Ishikawa (cell line): ENCODE measurements at regions not wholly inside any gene's neighbourhood (a gene's known extent, or its start where the extent isn't known, plus 50 kb on each side); places are given as distances from the start of the nearest gene placed in this dataset.
A peak's percentile ranks its signal among the peaks of the same experiment; 100 is the strongest.

Experiments used
- CEBPB ChIP-seq: IDR thresholded peaks from 2 replicates; pipeline ENCODE4 v1.6.1; 2012
- CREB1 ChIP-seq: IDR thresholded peaks from 2 replicates; pipeline ENCODE4 v1.6.1; 2012; ENCODE audit warnings: low read depth
- EGR1 ChIP-seq: IDR thresholded peaks from 2 replicates; pipeline ENCODE4 v1.6.1; 2012
- EP300 ChIP-seq: IDR thresholded peaks from 2 replicates; pipeline ENCODE4 v1.6.1; 2012; ENCODE audit warnings: borderline replicate concordance
- FOXM1 ChIP-seq: IDR thresholded peaks from 2 replicates; pipeline ENCODE4 v1.6.1; 2012; ENCODE audit warnings: low read depth, borderline replicate concordance
- MAX ChIP-seq: IDR thresholded peaks from 2 replicates; pipeline ENCODE4 v1.6.1; 2012
- NFIC ChIP-seq: IDR thresholded peaks from 2 replicates; pipeline ENCODE4 v1.6.1; 2012
- RAD21 ChIP-seq: IDR thresholded peaks from 2 replicates; pipeline ENCODE4 v1.6.1; 2012; ENCODE audit warnings: low read depth
- REST ChIP-seq: IDR thresholded peaks from 2 replicates; pipeline ENCODE4 v1.6.1; 2012; ENCODE audit warnings: low read depth, mild to moderate bottlenecking
- TAF1 ChIP-seq: IDR thresholded peaks from 2 replicates; pipeline ENCODE4 v1.6.1; 2012; ENCODE audit warnings: low read depth, mild to moderate bottlenecking
- TCF12 ChIP-seq: IDR thresholded peaks from 2 replicates; pipeline ENCODE4 v1.6.1; 2012; ENCODE audit warnings: low read depth
- TEAD4 ChIP-seq: IDR thresholded peaks from 2 replicates; pipeline ENCODE4 v1.6.1; 2012
- USF1 ChIP-seq: IDR thresholded peaks from 2 replicates; pipeline ENCODE4 v1.6.1; 2012
- YY1 ChIP-seq: IDR thresholded peaks from 2 replicates; pipeline ENCODE4 v1.6.1; 2012; ENCODE audit warnings: low read depth
- ZBTB7A ChIP-seq: IDR thresholded peaks from 2 replicates; pipeline ENCODE4 v1.6.1; 2012; ENCODE audit warnings: low read depth

- TF ChIP-seq FOXM1 (no peak), RAD21 (no peak), MAX (no peak), ZBTB7A (no peak; the same call in 1 of the 2 replicates), EP300 (no peak), CREB1 (no peak)
Measured at GRCh38 chr2:38147333-38148121, 71.6 kb upstream of the CYP1B1 start.

- peak; percentile 46; the same call in 1 of the 2 replicates for TF ChIP-seq EGR1
- TF ChIP-seq TEAD4, result no peak; the same call in 1 of the 2 replicates
- TF ChIP-seq RAD21, result no peak
- no peak for TF ChIP-seq TCF12
- TF ChIP-seq TAF1, result no peak
- no peak; the same call in 1 of the 2 replicates for TF ChIP-seq FOXM1
- TF ChIP-seq NFIC, result no peak
- 0 out of 2 replicates have a peak, but pooled peaks have one; percentile 27 for TF ChIP-seq USF1
- no peak for TF ChIP-seq REST
- TF ChIP-seq MAX, result peak; percentile 44
- 0 out of 2 replicates have a peak, but pooled peaks have one; percentile 8 for TF ChIP-seq CEBPB
- TF ChIP-seq YY1, result no peak
- TF ChIP-seq CREB1, result 0 out of 2 replicates have a peak, but pooled peaks have one; percentile 26
- peak; percentile 35; the same call in 1 of the 2 replicates for TF ChIP-seq EP300
- TF ChIP-seq ZBTB7A, result peak; percentile 34; the same call in 1 of the 2 replicates
Measured at GRCh38 chr2:38146907-38147307, 71.0 kb upstream of the CYP1B1 start.

GRCh38 chr2:38146275-38146906, 70.4 kb upstream of the CYP1B1 start:
- TF ChIP-seq MAX (0 out of 2 replicates have a peak, but pooled peaks have one; percentile 6), NFIC (no peak)

GRCh38 chr2:38145236-38145635, 69.3 kb upstream of the CYP1B1 start:
- no peak for TF ChIP-seq NFIC
- no peak for TF ChIP-seq YY1
- no peak for TF ChIP-seq CEBPB
- TF ChIP-seq TCF12, result no peak
- TF ChIP-seq CREB1, result no peak
- TF ChIP-seq TEAD4, result no peak
- TF ChIP-seq FOXM1, result no peak
- TF ChIP-seq ZBTB7A, result no peak
- TF ChIP-seq TAF1, result no peak
- no peak for TF ChIP-seq REST
- TF ChIP-seq MAX, result no peak
- no peak for TF ChIP-seq USF1
- TF ChIP-seq EP300, result no peak
- no peak for TF ChIP-seq EGR1

GRCh38 chr2:38142627-38143026, 66.7 kb upstream of the CYP1B1 start:
- TF ChIP-seq TEAD4, result no peak
- no peak for TF ChIP-seq EP300
- TF ChIP-seq TAF1, result no peak
- TF ChIP-seq CEBPB, result no peak
- TF ChIP-seq RAD21, result no peak
